ENCODE measurements at regions not wholly inside any gene's neighbourhood (a gene's known extent, or its start where the extent isn't known, plus 50 kb on each side); places are given as distances from the start of the nearest gene placed in this dataset.

DNA sequence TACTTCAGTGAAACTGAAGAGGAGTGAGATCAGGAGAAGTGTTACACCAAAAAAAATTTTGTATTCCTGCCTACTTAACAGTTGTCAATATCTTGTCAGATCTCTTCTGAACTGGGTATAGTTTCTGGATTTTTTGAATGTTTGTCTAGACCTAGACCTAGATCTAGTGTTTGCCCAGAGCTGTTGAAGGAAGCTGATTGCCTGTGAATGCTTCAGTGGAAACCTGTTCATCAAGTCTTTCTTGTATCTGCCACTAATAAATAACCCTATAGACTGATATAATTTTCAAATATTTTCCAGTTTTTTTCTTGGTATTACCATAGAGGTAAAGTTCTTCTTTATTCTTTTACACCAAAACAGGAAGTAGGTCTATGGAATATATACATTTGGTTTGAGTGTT is 781.5 kb upstream of the FBXO33 start:
- DNase-seq (ENCODE audit: extremely low spot score) = no peak
- TF ChIP-seq, protein P1, sequence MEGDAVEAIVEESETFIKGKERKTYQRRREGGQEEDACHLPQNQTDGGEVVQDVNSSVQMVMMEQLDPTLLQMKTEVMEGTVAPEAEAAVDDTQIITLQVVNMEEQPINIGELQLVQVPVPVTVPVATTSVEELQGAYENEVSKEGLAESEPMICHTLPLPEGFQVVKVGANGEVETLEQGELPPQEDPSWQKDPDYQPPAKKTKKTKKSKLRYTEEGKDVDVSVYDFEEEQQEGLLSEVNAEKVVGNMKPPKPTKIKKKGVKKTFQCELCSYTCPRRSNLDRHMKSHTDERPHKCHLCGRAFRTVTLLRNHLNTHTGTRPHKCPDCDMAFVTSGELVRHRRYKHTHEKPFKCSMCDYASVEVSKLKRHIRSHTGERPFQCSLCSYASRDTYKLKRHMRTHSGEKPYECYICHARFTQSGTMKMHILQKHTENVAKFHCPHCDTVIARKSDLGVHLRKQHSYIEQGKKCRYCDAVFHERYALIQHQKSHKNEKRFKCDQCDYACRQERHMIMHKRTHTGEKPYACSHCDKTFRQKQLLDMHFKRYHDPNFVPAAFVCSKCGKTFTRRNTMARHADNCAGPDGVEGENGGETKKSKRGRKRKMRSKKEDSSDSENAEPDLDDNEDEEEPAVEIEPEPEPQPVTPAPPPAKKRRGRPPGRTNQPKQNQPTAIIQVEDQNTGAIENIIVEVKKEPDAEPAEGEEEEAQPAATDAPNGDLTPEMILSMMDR (IDR thresholded peaks at IDR 0.05; ENCODE audit: control extremely low read depth, extremely low read depth, low read depth, missing control alignments) = no peak
- CTCF ChIA-PET = no interaction called here
- POLR2A ChIA-PET = no interaction called here

DNA sequence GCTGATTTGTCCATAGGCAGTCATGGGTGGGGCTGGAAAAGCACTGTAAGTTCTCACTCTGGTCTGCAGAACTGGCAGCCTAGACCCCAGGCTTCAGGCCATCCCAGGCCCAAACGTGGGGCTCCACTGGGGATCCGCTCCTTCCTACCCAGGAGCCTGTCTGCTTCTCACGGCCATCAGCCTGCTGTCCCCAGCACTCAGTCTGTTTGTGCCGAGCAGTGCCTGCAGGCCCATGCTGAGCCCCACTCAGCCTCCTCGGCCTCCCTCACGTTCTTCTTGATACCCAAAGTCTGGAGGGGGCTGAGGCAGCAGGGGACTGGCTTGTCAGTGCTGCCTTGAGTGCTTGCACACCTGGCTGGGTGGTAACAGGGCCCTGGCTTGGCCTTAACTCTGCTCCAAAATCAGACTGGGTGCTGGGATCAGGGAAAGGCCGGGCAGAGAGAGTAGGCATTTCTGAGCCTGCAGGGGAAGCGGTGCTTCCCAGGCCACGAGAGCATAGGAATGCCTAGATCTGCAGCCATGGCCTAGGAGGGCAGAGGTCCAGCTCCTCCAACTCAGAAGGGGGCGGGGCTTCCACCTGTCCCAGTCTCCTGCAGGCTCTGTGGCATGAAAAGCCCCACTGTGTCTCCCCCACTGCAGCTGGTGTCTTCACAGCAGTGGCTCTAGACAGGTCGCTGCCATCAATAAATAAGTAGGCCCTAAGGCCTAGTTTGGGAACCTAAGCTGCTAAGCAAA is 772.4 kb upstream of the FBXO33 start:
- no peak for DNase-seq (ENCODE audit: extremely low spot score)
- TF ChIP-seq, protein P1 (IDR thresholded peaks at IDR 0.05; ENCODE audit: control extremely low read depth, extremely low read depth, low read depth, missing control alignments) = no peak
- POLR2A ChIA-PET = no interaction called here
- CTCF ChIA-PET = interaction anchor here (1.0 to 1.9 kb wide), 3 partner anchors 10 to 20 kb away, joined by 3 to 5 read pairs (median 3); no protein-coding TSS in a partner anchor

DNA sequence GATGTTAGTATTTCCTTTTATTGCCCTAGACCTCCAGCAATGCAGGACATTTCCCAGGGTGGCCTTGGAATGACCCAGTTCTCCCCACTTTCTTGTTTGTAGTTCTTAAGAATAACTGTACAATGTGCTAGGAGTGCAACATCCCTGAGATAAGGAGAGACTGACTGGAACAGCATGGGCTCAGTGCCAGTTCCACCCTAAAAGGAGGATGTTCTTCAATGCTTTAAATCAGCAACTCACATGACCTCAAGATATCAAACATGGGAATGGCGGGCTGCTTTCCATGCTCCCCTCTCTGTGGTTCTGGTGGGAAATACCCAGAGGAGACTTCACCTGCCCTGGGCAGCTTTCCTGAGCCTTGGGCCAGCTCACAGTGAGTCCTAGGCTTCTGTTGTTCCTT is 766.9 kb upstream of the FBXO33 start:
- ChIA-PET CTCF (no interaction called here), POLR2A (interaction anchor here (0.7 kb wide), 1 partner anchor 1020 kb away, joined by 3 read pairs; no protein-coding TSS in a partner anchor)
- TF ChIP-seq, protein P1 (IDR thresholded peaks at IDR 0.05; ENCODE audit: control extremely low read depth, extremely low read depth, low read depth, missing control alignments) = no peak
- no peak for DNase-seq (ENCODE audit: extremely low spot score)

DNA sequence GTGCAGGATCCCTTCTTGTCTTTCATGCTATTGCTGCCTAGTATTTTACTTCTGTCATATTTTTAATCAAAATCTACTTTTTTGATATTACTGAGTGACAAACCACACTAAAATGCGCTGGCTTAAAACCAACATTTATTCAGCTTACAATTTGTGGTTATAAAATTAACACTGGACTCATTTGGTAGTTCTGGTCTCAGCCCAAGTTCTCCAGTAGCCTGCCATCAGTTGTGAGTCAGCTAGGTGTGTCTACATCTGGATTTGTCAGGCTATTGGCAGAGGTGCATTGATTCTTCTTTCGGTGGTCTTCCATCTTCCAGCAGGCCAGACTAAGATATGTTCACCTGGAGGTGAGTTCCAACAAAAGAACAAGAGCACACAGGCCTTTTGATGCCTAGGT is 765.1 kb upstream of the FBXO33 start:
- ChIA-PET POLR2A (no interaction called here), CTCF (no interaction called here)
- TF ChIP-seq, protein P1 (IDR thresholded peaks at IDR 0.05; ENCODE audit: control extremely low read depth, extremely low read depth, low read depth, missing control alignments) = no peak
- DNase-seq (ENCODE audit: extremely low spot score) = no peak

DNA sequence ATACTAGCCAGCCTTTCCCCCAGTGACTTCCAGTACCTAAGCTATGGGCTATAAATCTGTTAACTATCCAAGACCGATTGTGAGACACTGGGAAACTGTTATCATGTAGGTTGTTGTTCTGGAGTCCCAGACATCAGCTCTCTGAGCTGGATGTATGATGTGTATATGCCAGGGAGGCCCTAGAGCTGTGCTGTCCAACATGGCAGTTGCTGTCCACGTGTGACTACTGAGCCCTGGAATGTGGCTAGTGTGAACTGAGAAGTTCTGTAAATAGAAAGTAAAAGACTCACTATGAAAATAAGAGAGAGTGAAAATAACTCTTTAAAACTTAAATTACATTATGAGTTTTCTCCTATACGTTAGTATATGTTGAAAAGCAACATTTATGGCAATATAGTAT is 755.8 kb upstream of the FBXO33 start:
- TF ChIP-seq, protein P1 (IDR thresholded peaks at IDR 0.05; ENCODE audit: control extremely low read depth, extremely low read depth, low read depth, missing control alignments) = no peak
- CTCF ChIA-PET = no interaction called here
- POLR2A ChIA-PET = no interaction called here
- DNase-seq (ENCODE audit: extremely low spot score) = no peak

DNA sequence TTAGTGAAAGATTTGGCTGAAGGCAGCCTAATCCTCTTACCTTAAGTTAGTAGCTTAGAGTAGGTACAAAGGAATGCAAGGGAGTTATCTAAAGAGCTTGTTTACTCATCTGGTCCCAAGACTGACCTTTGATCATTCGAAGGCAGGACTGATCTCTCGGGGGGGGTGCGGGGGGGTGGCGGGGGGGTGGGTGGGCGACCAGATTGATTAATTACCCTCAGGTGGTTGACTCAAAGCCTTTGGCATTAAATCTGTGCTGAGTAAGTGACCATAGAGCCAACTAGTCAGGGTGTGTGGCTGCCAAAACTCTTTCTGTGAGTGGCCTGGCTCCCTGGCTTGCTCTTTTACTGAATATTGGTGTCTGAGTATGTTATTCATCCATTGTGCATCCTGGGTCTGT is 731.9 kb upstream of the FBXO33 start:
- ChIA-PET CTCF (no interaction called here), POLR2A (no interaction called here)

More for the DNA sequence above, 731.9 kb upstream of the FBXO33 start:
- TF ChIP-seq, protein P1 (IDR thresholded peaks at IDR 0.05; ENCODE audit: control extremely low read depth, extremely low read depth, low read depth, missing control alignments) = no peak
- no peak for DNase-seq (ENCODE audit: extremely low spot score)
